ENCODE measurements at regions not wholly inside any gene's neighbourhood (a gene's known extent, or its start where the extent isn't known, plus 50 kb on each side); places are given as distances from the start of the nearest gene placed in this dataset.

DNA sequence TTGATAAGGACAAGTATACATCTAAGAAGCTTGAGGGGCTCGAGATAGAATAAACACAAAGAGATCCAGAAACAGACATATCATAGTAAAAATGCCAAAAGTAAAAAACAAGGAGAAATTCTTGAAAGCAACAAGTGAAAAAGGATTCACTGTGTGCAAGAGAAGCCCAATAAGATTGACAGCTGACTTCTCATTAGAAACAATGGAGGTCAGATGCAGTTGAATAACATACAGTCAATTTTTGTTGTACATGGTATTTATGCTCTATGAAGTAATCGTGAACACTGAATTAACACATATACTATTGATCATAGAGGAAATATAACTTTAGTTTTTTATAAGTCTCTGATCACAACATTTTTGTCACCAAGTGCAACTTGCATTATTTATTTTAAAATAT is 982.8 kb upstream of the SORCS1 start:
- no peak for DNase-seq

GRCh38 chr10:108141064-108141463 is 976.6 kb upstream of the SORCS1 start:
- no peak for DNase-seq

DNA sequence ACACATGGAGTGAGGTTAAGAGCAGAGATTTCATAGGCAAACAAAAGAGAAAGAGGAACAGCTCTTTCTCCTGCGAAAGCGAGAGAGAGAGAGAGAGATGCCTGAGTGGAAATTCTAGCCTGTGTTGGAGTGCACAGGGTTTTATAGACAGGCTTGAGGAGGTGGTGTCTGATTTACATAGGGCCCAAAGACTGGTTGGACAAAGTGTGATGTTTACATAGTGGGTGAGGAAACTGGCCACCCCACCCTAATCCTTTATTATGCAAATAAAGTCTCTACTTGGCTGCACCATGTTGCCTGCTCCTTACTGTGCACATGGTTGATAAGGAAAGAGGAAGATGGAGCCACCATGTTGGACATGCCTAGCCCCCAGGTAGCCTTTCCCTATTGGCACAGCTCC is 967.8 kb upstream of the SORCS1 start:
- no peak for DNase-seq

DNA sequence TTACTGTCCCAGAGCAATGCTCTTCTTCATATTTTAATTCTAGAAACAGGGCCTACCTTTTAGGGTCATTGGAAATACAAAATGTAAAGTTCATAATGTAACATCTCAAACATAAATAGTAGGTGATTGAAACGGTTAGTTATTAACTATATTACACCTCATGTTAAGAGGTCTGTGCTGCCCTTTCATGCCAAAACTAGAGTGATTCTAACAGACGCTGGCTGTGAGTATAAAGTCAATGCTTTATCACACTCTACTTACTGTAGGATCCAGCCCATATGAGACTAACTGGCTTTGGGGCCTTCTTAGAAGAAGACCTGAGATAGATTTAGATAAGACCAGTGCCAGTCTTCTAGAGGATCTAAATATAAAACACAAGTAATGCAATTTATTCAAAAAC is 966.1 kb upstream of the SORCS1 start:
- no peak for DNase-seq

DNA sequence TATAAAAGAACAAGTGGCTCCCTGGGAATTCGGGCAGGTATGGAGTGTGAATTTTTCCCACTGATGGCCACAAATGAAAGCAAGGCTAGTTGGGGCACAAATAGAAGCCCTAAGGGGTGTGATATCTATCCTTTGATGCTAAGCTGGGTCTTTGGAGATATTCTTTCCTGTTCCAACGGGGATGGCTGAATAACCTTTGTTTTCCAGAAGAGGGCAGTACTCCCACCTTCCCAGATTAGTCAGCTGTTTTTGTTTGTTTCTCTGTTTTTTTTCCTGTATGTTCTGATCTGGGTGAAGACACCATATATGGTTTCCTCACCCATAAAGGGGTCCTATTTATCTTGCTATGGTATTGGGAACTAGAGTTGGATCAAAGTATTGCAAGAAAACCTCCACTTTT is 947.7 kb upstream of the SORCS1 start:
- DNase-seq = no peak

- no peak for DNase-seq
These were observed 940.1 kb upstream of the SORCS1 start for GRCh38 chr10:108104551-108105156.

- no peak for DNase-seq
These were observed 932.8 kb upstream of the SORCS1 start for GRCh38 chr10:108097258-108097657.

- no peak for DNase-seq
These were observed 931.7 kb upstream of the SORCS1 start for GRCh38 chr10:108095932-108096925.

- no peak for DNase-seq
These were observed 926.1 kb upstream of the SORCS1 start for GRCh38 chr10:108090476-108091215.

GRCh38 chr10:108086502-108086901 is 922.0 kb upstream of the SORCS1 start:
- no peak for DNase-seq

GRCh38 chr10:108082596-108082995 is 918.1 kb upstream of the SORCS1 start:
- DNase-seq = no peak

GRCh38 chr10:108078263-108078662 is 913.8 kb upstream of the SORCS1 start:
- no peak for DNase-seq

GRCh38 chr10:108072466-108072865 is 908.0 kb upstream of the SORCS1 start:
- DNase-seq = no peak

- DNase-seq = no peak
These were observed 906.3 kb upstream of the SORCS1 start for GRCh38 chr10:108070789-108071188.

DNA sequence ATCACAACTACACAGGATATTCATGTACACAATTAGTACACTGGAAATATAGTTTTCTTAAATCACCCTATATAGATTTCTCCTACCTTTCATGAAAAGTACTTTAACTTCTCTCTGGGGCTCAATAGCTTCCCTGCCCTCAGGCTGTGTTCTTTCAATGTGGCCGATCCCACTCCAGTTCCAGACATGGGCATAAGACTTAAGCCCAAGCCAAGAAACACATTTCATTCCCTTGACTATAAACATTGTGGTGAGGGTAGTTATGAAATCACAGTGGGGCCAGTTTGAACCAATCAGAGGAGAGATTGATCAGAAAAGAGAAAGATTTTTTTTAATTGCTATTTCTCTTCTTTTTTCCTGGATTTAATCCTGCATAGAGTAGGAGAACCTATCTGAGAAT is 904.6 kb upstream of the SORCS1 start:
- DNase-seq = no peak

GRCh38 chr10:108064746-108065260 is 900.3 kb upstream of the SORCS1 start:
- DNase-seq = no peak

- DNase-seq = no peak
These were observed 895.7 kb upstream of the SORCS1 start for GRCh38 chr10:108060246-108060645.

GRCh38 chr10:108055506-108055905 is 891.0 kb upstream of the SORCS1 start:
- no peak for DNase-seq

DNA sequence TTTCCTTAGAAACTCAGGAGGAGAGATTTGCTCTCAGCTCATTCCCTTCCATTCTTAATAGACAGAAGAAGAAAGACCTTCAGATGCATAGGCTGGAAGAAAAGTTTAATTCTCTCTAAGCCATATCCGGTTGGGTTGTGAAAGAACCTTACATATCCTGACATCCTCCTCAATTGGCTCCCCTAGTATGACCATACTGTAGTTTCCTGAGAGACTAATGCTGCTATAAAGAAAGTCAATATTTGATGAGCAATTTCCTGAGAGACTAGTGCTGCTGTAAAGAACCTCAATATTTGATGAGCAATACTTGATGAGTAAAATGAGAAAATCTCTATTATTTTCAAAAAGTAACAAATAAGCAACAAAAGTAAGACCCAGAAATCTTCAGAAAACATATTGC is 888.5 kb upstream of the SORCS1 start:
- no peak for DNase-seq

GRCh38 chr10:108051218-108051617 is 886.7 kb upstream of the SORCS1 start:
- DNase-seq = no peak

- no peak for DNase-seq
These were observed 886.1 kb upstream of the SORCS1 start for GRCh38 chr10:108050626-108051025.

DNA sequence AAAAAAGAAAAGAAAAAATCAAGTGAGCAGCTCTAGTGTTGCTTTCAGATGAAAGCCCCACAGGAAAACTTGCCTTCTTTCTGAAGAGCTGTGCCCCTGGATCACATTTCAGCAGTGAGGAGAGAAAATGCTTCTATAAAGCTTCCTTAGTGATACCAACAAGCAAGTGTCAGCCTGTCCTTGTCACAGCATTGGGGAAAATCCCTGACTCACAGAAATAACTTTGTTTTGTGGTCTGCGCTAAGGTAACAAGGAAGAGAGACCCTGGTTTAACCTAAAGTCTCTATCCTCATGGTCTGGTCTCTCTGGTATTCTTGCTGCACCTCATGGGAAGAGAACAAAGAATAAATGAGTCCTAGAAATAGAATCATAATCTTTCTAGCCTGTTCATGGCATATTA is 885.2 kb upstream of the SORCS1 start:
- no peak for DNase-seq

DNA sequence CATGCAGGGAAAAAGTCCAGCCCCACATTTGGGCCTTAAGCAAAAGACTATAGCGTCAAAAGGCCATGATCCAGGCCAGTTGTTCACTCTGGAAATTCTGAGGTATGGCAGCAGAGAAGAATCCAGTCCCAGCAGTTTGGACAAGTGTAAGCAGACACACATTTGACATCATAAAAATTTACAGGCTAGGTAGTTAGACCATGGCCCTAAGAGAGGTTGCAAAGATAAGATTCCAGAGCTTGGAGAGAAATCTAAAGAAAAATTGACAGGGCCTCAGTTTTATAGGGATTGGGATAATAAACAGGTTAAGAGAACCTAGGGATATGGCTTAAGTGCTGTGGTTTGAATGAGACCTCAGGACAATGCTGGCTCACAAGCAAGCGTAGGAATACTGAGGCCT is 884.4 kb upstream of the SORCS1 start:
- DNase-seq = no peak
